ENCODE measurements at regions not wholly inside any gene's neighbourhood (a gene's known extent, or its start where the extent isn't known, plus 50 kb on each side); places are given as distances from the start of the nearest gene placed in this dataset.
"Not testable (repeated sequence)": the region's sequence is repeated elsewhere in the genome, so short reads cannot be mapped to it uniquely, and the experiment has no call there.

DNA sequence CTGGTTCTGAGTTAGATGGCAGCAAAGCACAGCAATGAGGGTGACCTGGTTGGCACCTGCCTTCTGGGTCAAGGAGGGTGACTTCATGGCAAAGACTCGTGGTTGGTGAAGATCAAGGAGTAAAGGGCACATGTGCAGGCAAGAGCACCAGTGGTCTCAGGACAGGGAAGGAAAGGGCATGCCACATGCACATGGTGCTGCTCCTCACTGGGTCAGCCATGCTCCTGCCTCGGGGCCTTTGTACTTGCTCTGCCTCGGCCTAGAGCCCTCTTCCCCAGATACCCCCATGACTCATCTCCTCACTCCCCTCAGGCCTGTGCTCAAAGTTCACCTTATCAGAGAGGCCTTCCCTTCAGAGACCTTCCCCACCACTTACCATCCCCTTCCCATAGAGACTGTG lies 106.7 kb upstream of the KDM7A start:
- no peak for DNase-seq
- in situ Hi-C loops (cut with HindIII; ENCODE audit: low pct_ligation_motif_present, low pct_unique_long_range_greater_than_20kb, low sequenced_read_pairs) = no loop called here

DNA sequence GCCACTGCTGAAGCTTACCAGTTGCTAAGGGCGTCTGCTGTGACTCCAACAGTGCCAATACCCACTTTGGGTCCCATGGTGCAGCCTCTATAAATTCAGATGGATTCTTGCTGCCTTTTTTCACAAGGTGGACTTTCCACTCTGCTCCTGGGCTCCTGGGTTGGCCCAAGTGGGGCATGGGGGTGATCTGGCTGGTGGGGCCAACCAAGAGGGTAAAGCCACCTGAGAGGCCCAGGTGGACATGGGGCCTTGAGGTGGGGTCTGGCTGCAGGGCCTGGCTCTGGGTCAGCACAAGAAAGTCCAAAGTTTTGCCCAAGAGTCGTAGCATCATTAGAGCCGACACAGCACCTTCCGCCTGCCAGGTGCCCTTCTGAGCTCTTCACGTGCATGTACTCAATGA lies 105.2 kb upstream of the KDM7A start:
- in situ Hi-C loops (cut with HindIII; ENCODE audit: low pct_ligation_motif_present, low pct_unique_long_range_greater_than_20kb, low sequenced_read_pairs) = no loop called here
- no peak for DNase-seq

DNA sequence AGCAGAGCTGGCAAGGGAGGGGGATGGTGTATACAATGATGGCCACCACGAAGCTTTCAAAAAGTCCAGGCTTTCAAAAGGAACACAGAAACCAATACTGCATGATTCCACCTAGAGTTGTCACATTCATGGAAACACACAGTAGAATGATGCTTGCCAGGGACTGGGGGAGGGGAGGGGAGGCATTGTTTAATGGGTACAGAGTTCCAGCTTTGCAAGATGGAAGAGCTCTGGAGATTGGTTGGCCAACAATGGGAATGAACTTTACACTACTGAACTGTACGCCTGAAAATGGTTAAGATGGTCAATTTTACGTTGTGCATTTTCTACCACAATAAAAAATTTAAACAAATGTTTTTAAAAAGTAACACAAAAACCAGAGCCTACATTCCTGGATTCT lies 104.5 kb upstream of the KDM7A start:
- no peak for DNase-seq
- in situ Hi-C loops (cut with HindIII; ENCODE audit: low pct_ligation_motif_present, low pct_unique_long_range_greater_than_20kb, low sequenced_read_pairs) = no loop called here

DNA sequence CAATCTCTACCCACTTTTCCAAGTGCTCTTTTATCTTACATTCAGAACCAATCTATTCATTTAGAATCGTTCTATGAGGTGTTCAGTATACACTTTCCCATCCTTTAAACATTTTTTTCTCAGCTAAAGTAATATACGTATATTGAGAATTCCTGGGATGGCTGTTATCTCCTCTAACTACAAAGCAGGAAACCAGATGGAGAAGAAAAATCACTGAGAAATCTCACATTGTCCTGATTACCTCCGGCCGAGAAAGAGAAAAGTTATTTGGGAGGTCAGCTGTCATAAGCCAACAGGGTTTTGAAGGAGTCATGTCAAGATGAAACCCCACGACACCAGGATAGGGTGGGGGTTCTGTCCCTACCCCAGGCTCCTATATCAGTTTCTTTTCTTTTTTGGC lies 99.2 kb upstream of the KDM7A start:
- in situ Hi-C loops (cut with HindIII; ENCODE audit: low pct_ligation_motif_present, low pct_unique_long_range_greater_than_20kb, low sequenced_read_pairs) = no loop called here
- DNase-seq = no peak

DNA sequence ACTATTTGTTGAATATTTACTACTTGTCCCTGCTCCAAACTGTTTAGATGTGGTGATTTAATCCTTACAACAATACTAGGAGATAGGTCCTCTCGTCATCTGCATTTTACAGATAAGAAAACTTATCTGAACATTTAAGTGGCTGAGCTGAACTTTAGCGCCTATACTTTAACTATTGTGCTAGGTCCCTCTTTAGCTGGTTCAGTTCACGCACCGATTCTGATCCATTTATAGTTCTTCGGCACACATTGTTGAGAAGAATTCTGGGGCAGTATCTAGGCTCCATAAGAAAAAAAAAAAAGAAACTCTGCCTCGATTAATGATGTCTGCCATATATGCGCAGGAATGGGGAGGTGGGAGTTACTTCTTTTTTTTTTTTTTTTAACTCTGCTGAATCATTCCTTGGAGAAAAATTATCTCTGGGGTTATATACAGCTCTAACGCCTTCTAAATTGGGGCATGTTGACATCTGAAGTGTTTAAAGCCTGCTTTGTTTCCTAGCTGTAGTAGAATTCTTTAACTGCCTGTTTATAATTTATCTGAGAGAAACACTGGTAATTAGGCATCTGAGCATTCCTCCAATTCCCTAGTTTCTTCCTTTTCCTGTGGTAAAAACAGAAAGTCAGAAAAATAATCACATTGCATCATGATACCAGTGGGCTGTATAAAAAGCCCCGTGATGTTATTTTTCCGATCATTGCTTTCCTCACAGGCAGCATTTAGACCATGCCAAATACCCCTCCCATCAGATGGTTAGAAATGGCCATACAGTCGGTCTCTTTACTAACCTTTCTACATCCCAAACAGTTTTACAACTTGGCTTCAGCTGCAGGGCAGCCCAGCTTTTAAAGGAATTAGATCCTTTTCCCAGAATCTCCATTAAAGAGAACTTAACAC lies 98.5 kb upstream of the KDM7A start:
- DNase-seq = no peak
- in situ Hi-C loops (cut with HindIII; ENCODE audit: low pct_ligation_motif_present, low pct_unique_long_range_greater_than_20kb, low sequenced_read_pairs) = no loop called here

DNA sequence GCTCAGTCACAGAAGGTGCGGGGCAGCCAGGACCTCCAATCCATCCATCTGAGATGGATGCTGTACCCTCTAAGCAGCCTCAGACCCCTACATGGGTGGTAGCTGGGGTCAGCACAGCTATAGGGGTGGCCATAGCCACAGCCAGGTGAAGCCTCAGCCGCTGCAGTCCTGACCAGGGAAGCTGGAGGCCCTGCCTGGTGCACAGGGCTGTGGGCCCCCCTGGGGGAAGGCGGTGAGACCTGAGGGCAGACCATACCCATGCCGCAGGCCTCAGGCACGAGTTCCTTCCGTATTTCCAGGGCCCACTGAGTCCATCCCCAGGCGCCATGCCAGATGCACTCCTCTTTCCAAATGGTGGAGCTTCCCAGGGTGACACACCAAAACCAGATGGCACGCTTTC lies 96.6 kb upstream of the KDM7A start:
- no peak for DNase-seq
- in situ Hi-C loops (cut with HindIII; ENCODE audit: low pct_ligation_motif_present, low pct_unique_long_range_greater_than_20kb, low sequenced_read_pairs) = no loop called here

DNA sequence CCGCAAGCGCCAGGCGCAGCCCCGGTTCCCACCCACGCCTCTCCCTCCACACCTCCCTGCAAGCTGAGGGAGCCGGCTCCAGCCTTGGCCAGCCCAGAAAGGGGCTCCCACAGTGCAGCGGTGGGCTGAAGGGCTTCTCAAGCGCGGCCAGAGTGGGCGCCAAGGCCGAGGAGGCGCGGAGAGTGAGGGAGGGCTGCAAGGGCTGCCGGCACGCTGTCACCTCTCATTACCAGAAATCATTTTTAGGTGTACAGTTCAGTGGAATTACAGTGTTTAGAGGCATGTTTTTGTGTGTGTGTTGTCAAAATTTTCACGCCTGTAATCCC lies 94.8 kb upstream of the KDM7A start:
- in situ Hi-C loops (cut with HindIII; ENCODE audit: low pct_ligation_motif_present, low pct_unique_long_range_greater_than_20kb, low sequenced_read_pairs) = not testable (repeated sequence)

DNA sequence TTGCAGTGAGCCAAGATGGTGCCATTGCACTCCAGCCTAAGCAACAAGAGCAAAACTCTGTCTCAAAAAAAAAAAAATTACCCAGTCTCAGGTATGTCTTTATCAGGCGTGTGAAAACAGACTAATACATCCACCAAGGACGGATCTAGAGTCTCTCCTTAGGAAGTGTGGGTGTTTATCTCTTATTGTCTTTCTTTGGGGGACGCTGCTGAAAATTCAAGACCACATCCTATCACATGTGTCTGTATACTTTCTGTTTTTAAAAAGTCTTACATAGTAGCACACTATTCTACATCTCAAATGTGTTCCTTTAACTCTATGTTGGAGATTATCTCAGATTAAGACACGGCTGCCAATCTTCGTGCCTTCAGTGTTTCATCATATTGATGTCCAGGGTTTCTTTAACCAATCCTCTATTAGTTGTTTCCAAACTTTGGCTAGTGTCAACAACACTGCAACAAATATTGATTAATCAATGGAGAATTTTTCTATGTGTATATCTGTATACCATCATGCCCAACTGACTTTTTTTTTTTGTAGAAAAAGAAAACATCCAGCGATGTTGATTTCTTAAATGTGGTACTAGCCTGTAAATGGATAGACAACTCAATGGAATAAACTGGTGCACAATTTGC lies 92.3 kb upstream of the KDM7A start:
- no peak for DNase-seq
- in situ Hi-C loops (cut with HindIII; ENCODE audit: low pct_ligation_motif_present, low pct_unique_long_range_greater_than_20kb, low sequenced_read_pairs) = no loop called here

More for the DNA sequence above, 94.8 kb upstream of the KDM7A start:
- not testable (repeated sequence) for DNase-seq

DNA sequence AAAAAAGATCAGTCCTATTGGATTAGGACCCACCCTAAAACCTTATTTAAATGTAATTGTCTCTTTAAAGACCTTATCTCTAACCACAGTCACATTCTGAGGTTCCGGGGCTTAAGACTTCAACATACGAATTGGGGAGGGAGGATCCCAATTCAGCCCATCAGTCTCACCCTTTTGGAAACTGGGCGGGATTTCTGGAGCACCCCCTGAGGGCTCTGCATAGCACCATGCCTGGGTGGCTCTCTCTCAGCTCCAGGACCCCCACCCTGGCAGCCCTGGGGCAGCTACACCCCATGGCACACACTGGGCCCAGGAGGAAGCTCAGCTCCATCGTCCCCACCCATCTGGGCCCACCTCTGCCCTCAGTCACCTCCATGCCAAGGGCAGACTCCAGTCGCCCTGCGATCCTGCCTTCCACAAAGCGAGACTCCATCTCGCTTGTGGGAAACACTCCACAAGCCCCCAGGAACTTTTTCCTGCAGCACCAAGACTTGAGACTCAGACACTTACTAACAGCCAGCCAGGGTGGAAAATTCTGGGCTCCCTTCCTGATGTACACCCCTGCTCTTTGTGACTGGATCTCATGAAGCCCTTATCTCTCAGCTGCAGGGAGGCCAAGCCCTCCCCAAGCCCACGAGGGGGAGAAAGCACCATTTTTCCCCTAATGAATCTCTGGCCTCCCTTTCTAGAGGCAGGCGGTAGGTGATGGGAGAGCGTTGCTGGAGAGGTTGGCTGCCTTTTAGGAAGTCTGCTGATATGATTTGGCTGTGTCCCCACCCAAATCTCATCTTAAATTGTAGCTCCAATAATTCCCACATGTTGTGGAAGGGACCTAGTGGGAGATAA lies 90.8 kb upstream of the KDM7A start:
- DNase-seq = no peak
- in situ Hi-C loops (cut with HindIII; ENCODE audit: low pct_ligation_motif_present, low pct_unique_long_range_greater_than_20kb, low sequenced_read_pairs) = no loop called here

DNA sequence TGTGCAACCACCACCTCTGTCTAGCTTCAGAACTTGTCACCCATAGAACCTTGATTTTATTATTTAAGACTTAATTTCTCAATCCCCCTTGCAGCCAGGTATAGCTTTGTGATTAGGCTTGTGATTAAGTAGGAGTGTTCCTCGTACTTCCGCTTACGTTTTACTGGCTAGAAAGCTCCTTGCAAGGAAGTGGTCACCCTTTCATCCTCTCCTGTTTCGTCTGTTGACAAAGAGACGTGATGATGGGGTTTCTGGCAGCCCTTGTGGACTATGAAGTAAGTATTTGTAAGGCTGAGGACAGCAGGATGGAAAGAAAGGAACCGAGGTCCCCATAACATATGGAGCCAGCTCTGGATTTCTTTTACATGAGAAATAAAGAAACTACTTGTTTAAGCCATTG lies 86.5 kb upstream of the KDM7A start:
- DNase-seq = no peak
- in situ Hi-C loops (cut with HindIII; ENCODE audit: low pct_ligation_motif_present, low pct_unique_long_range_greater_than_20kb, low sequenced_read_pairs) = no loop called here

DNA sequence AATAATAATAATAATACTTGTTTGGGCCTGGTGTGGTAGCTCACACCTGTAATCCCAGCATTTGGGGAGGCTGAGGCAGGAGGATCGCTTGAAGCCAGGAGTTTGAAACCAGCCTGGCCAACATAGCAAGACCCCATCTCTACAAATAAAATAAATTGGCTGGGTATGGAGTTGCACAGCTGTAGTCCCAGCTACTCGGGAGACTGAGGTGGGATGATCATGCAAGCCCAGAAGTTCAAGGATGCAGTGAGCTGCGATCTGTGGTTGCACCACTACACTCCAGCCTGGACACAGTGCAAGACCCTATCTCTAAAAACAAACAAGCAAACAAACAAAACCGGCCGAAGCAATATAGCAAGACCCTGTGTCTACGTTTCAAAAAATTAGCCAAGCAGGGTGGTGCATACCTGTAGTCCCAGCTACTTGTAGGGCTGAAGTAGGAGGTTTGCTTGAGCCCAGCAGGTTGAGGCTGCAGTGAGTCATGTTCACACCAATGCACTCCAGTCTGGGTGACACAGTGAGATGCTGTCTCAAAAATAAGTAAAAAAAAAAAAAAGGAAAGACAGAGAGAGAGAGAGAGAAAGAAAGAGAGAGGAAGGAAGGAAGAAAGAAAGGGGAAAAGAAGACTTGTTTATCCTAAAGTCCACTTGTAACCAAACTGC lies 85.6 kb upstream of the KDM7A start:
- no peak for DNase-seq
- in situ Hi-C loops (cut with HindIII; ENCODE audit: low pct_ligation_motif_present, low pct_unique_long_range_greater_than_20kb, low sequenced_read_pairs) = no loop called here

DNA sequence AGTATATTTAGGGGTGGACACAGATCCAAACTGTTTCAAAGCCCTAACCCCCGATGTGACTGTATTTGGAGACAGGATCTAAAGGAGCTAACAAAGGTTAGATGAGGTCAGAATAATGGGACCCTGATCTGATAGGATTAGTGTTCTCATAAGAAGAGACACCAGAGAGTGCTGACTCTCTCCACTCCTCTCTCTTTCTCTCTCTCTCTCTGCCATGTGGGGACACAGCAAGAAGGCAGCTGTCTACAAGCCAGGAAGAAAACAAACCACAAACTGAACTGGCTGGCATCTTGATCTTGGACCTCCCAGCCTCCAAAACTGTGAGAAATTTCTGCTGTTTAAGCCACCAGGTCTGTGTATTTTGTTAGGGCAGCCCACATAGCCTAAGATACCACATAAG lies 84.7 kb upstream of the KDM7A start:
- DNase-seq = no peak
- in situ Hi-C loops (cut with HindIII; ENCODE audit: low pct_ligation_motif_present, low pct_unique_long_range_greater_than_20kb, low sequenced_read_pairs) = no loop called here

DNA sequence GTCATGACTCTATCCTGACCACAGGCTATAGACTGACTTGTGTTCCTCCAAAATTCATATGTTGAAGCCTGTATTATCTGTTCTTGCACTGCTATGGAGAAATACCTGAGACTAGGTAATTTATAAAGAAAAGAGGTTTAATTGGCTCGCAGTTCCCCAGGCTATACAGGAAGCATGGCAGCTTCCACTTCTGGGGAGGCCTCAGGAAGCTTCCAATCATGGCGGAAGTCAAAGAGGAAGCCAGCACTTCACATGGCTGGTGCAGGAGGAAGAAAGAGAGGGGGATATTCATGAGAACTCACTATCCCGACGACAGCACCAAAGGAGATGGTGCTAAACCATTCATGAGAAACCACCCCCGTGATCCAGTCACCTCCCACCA lies 84.3 kb upstream of the KDM7A start:
- no peak for DNase-seq
- in situ Hi-C loops (cut with HindIII; ENCODE audit: low pct_ligation_motif_present, low pct_unique_long_range_greater_than_20kb, low sequenced_read_pairs) = no loop called here

DNA sequence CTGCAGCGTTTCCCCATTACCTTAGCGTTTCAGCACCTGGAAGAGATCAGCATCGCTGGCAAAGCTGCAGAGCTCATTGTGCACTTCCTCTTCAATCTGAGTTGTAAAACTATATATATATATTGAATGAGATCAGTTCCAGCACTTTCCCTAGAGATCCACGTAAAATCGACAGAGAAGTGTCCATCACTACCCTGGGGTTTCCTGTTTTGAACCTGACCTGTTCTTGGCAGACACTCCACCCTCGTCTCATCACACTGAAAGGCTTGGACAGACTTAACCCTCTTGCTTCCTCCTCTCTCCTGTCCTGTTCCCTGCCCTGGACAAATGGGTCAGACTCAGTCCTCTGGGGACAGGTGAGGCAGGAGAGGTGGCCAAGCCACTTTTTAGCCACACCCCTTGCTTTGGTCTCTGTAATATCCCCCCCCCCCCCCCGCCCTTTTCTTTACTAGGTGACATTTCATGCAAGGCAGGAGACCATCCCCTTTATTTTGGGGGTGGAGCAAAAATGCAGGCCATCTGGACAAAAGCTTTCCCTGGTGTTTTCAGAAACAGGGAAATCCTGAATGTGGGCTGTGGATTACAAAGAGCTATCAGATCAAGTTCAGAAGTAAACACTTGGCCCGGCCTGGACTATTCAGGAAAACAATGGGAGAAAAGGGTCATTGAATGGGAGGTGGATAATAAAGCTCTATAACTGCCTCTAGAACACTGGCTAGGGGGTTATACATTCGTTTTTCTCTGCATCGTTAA lies 83.7 kb upstream of the KDM7A start:
- in situ Hi-C loops (cut with HindIII; ENCODE audit: low pct_ligation_motif_present, low pct_unique_long_range_greater_than_20kb, low sequenced_read_pairs) = no loop called here
- DNase-seq = no peak

DNA sequence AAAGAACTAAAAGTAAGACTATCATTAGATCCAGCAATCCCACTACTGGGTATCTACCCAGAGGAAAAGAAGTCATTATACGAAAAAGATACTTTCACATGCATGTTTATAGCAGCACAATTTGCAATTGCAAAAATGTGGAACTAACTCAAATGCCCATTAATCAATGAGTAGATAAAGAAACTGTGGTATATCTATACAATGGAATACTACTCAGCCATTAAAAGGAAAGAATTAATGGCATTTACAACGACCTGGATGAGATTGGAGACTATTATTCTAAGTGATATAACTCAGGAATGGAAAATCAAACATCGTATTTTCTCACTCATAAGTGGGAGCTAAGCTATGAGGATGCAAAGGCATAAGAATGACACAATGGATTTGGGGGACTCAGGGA lies 80.5 kb upstream of the KDM7A start:
- DNase-seq; in situ Hi-C loops (cut with HindIII; ENCODE audit: low pct_ligation_motif_present, low pct_unique_long_range_greater_than_20kb, low sequenced_read_pairs): not testable (repeated sequence)

DNA sequence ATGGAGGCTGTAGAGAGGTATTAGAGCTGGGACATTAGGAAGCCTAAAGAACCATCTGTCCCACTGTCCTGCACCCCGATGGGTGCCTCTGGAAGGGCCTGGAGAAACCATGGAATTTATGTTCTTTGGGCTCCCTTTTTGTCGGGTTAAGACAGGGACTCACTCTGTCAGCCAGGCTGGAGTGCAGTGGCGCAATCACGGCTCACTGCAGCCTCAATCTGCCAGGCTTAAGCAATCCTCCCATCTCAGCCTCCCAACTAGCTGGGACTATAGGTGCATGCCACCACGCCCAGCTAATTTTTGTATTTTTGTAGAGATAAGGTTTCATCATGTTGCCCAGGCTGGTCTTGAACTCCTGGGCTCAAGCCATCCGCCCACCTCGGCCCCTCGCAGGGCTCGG lies 78.2 kb upstream of the KDM7A start:
- DNase-seq; in situ Hi-C loops (cut with HindIII; ENCODE audit: low pct_ligation_motif_present, low pct_unique_long_range_greater_than_20kb, low sequenced_read_pairs): not testable (repeated sequence)

DNA sequence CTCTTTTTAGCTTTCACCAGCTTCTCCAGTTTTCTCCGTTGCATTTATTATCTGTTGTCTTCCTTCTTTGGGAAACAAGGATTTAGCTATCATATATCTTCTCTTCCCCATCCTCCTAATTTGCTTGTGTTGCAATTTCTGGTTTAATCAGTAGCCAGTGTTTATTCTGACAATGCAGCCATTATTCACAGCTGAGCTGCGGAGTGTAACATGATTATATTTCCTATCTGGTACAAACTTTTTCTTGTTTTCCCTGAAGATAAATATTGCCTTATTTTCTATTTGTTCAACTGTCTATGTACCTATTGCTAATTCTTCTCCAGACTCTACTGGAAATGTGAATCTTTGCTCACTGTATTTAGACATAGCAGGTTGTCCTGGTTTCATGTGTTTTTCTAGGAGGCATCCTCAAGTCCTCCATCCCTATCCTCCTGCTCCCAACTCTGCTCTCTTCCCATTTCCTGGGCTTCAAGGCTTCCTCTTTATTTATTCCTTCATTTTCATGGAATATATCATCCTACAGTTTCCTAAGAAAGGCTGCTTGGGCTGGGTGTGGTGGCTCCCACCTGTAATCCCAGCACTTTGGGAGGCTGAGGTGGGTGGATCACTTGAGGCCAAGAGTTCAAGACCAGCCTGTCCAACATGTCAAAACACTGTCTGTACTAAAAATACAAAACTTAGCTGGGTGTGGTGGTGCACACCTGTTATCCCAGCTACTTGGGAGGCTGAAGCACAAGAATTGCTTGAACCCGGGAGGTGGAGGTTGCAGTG lies 72.4 kb upstream of the KDM7A start:
- DNase-seq = peak; percentile 40
- in situ Hi-C loops (cut with HindIII; ENCODE audit: low pct_ligation_motif_present, low pct_unique_long_range_greater_than_20kb, low sequenced_read_pairs) = no loop called here

DNA sequence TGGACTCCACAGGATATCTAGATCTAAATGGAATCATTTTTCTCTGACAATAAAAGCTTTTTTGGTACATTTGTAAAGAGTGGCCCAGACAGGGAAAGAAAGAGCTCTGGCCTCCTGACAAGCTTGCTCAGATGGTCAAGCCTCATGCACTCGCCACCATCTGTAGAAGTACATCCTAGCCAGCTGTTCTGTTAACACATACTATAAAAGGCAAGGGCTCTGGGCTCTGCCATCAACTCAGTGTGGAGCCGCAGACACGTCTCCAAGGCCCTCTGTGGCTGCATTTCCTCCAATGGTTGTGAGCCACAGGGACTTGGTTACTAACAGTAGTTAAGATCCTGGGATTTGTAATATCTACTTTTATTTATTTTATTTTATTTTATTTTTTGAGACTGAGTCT lies 70.8 kb upstream of the KDM7A start:
- in situ Hi-C loops (cut with HindIII; ENCODE audit: low pct_ligation_motif_present, low pct_unique_long_range_greater_than_20kb, low sequenced_read_pairs) = no loop called here
- DNase-seq = no peak
